ENCODE measurements at regions not wholly inside any gene's neighbourhood (a gene's known extent, or its start where the extent isn't known, plus 50 kb on each side); places are given as distances from the start of the nearest gene placed in this dataset.

- H3K4me2 ChIP-seq: peak overlapping the region; percentile 65
- H3K4me3 ChIP-seq: no peak overlapping the region
- DNase-seq (ENCODE audit: low spot score): no peak
Measured at GRCh38 chr6:25034431-25034921, 98.7 kb upstream of the RIPOR2 start.

GRCh38 chr6:25035174-25035511 lies 99.4 kb upstream of the RIPOR2 start:
- no peaks in the 10 kb centered on the region for H3K9me2 ChIP-seq (replicated peaks; ENCODE audit: insufficient read depth)
- peaks cover 18% of the 10 kb centered on the region for H3K4me1 ChIP-seq (ENCODE audit: insufficient read depth)
- TF ChIP-seq EZH2phosphoT487 (IDR thresholded peaks at IDR 0.05; ENCODE audit: low read depth, severe bottlenecking, unreplicated experiment) (no peak), EZH2 (IDR thresholded peaks at IDR 0.05; ENCODE audit: borderline replicate concordance) (no peak), CTCF (IDR thresholded peaks at IDR 0.05; ENCODE audit: poor library complexity) (no peak)
- H3K9me3 ChIP-seq (ENCODE audit: low read depth): no peaks in the 10 kb centered on the region
- 57% methylated on average over 3 of the region's 3 CpGs for WGBS (ENCODE audit: low lambda C conversion rate, missing lambda C conversion rate)
- H2AFZ ChIP-seq: peak overlapping the region; percentile 77
- no peak overlapping the region for H3K4me3 ChIP-seq
- H3K4me2 ChIP-seq: peak overlapping the region; percentile 65
- H4K20me1 ChIP-seq (ENCODE audit: insufficient read depth, poor library complexity, severe bottlenecking): no peaks in the 10 kb centered on the region
- peak overlapping the region; percentile 68 for H3K27ac ChIP-seq
- H3K27me3 ChIP-seq: no peaks in the 10 kb centered on the region
- no peaks in the 10 kb centered on the region for H3K36me3 ChIP-seq (replicated peaks; ENCODE audit: insufficient read depth, low read depth)
- no peaks in the 10 kb centered on the region for H3K79me2 ChIP-seq
- no peak for DNase-seq (ENCODE audit: low spot score)

More at GRCh38 chr6:25034431-25034921, 98.7 kb upstream of the RIPOR2 start:
- Histone ChIP-seq H2AFZ (peak overlapping the region; percentile 77), H3K27ac (peak overlapping the region; percentile 68), H3K79me2 (no peaks in the 10 kb centered on the region), H3K9me3 (ENCODE audit: low read depth) (no peaks in the 10 kb centered on the region), H3K36me3 (replicated peaks; ENCODE audit: insufficient read depth, low read depth) (no peaks in the 10 kb centered on the region), H4K20me1 (ENCODE audit: insufficient read depth, poor library complexity, severe bottlenecking) (no peaks in the 10 kb centered on the region), H3K9me2 (replicated peaks; ENCODE audit: insufficient read depth) (no peaks in the 10 kb centered on the region), H3K27me3 (no peaks in the 10 kb centered on the region), H3K4me1 (ENCODE audit: insufficient read depth) (peaks cover 18% of the 10 kb centered on the region)
- WGBS (ENCODE audit: low lambda C conversion rate, missing lambda C conversion rate): 64% methylated on average over 3 of the region's 3 CpGs
- TF ChIP-seq EZH2 (IDR thresholded peaks at IDR 0.05; ENCODE audit: borderline replicate concordance): no peak

- Histone ChIP-seq H3K4me1 (ENCODE audit: insufficient read depth) (peaks cover 18% of the 10 kb centered on the region), H3K79me2 (no peaks in the 10 kb centered on the region), H3K36me3 (replicated peaks; ENCODE audit: insufficient read depth, low read depth) (no peaks in the 10 kb centered on the region), H3K9me2 (replicated peaks; ENCODE audit: insufficient read depth) (no peaks in the 10 kb centered on the region), H2AFZ (peak overlapping the region; percentile 77), H3K4me3 (no peak overlapping the region), H3K4me2 (peak overlapping the region; percentile 65), H3K27me3 (no peaks in the 10 kb centered on the region), H4K20me1 (ENCODE audit: insufficient read depth, poor library complexity, severe bottlenecking) (no peaks in the 10 kb centered on the region), H3K9me3 (ENCODE audit: low read depth) (no peaks in the 10 kb centered on the region), H3K27ac (peak overlapping the region; percentile 68)
- no peak for TF ChIP-seq EZH2phosphoT487 (IDR thresholded peaks at IDR 0.05; ENCODE audit: low read depth, severe bottlenecking, unreplicated experiment)
- no peak for TF ChIP-seq CTCF (IDR thresholded peaks at IDR 0.05; ENCODE audit: poor library complexity)
- TF ChIP-seq EZH2 (IDR thresholded peaks at IDR 0.05; ENCODE audit: borderline replicate concordance): no peak
- no peak for DNase-seq (ENCODE audit: low spot score)
- 64% methylated on average over 16 of the region's 16 CpGs for WGBS (ENCODE audit: low lambda C conversion rate, missing lambda C conversion rate)
Measured at GRCh38 chr6:25035512-25036435, 100.0 kb upstream of the RIPOR2 start.

GRCh38 chr6:25036461-25036860 lies 100.7 kb upstream of the RIPOR2 start:
- Histone ChIP-seq H3K27ac (no peak overlapping the region), H3K79me2 (no peaks in the 10 kb centered on the region), H3K4me3 (no peak overlapping the region), H3K4me1 (ENCODE audit: insufficient read depth) (peaks cover 18% of the 10 kb centered on the region), H3K27me3 (no peaks in the 10 kb centered on the region), H2AFZ (no peak overlapping the region), H3K36me3 (replicated peaks; ENCODE audit: insufficient read depth, low read depth) (no peaks in the 10 kb centered on the region), H3K9me2 (replicated peaks; ENCODE audit: insufficient read depth) (no peaks in the 10 kb centered on the region), H4K20me1 (ENCODE audit: insufficient read depth, poor library complexity, severe bottlenecking) (no peaks in the 10 kb centered on the region), H3K4me2 (no peak overlapping the region), H3K9me3 (ENCODE audit: low read depth) (no peaks in the 10 kb centered on the region)
- 100% methylated on average over 3 of the region's 3 CpGs for WGBS (ENCODE audit: low lambda C conversion rate, missing lambda C conversion rate)
- no peak for TF ChIP-seq CTCF (IDR thresholded peaks at IDR 0.05; ENCODE audit: poor library complexity)
- TF ChIP-seq EZH2 (IDR thresholded peaks at IDR 0.05; ENCODE audit: borderline replicate concordance): no peak
- TF ChIP-seq EZH2phosphoT487 (IDR thresholded peaks at IDR 0.05; ENCODE audit: low read depth, severe bottlenecking, unreplicated experiment): no peak
- DNase-seq (ENCODE audit: low spot score): no peak

Measured in hepatocyte (in vitro differentiated cells).